Stimulated activated CD4-positive, alpha-beta T cell treated with anti-CD3 and anti-CD28 coated beads, TNF-alpha, amount 100 ng/mL, for 24 hours (primary cell): ENCODE measurements at regions not wholly inside any gene's neighbourhood (a gene's known extent, or its start where the extent isn't known, plus 50 kb on each side); places are given as distances from the start of the nearest gene placed in this dataset.
"Not testable (repeated sequence)": the region's sequence is repeated elsewhere in the genome, so short reads cannot be mapped to it uniquely, and the experiment has no call there.

Experiments
- DNase-seq, 3 experiments: peaks; one replicate each; pipeline ENCODE4 v3.0.0-alpha.2; 2020; ENCODE audit warnings: low read depth in 3 of 3

- no peak for DNase-seq
Measured at GRCh38 chr10:42883993-42884983, 101.7 kb downstream of the BMS1 start.

GRCh38 chr10:42885491-42886270 lies 103.1 kb downstream of the BMS1 start:
- DNase-seq = no peak

- no peak for DNase-seq
Measured at GRCh38 chr10:42887734-42888503, 105.3 kb downstream of the BMS1 start.

- no peak for DNase-seq
Measured at GRCh38 chr10:42888504-42889095, 106.0 kb downstream of the BMS1 start.

- no peak for DNase-seq
Measured at GRCh38 chr10:42896735-42897134, 114.1 kb downstream of the BMS1 start.

DNA sequence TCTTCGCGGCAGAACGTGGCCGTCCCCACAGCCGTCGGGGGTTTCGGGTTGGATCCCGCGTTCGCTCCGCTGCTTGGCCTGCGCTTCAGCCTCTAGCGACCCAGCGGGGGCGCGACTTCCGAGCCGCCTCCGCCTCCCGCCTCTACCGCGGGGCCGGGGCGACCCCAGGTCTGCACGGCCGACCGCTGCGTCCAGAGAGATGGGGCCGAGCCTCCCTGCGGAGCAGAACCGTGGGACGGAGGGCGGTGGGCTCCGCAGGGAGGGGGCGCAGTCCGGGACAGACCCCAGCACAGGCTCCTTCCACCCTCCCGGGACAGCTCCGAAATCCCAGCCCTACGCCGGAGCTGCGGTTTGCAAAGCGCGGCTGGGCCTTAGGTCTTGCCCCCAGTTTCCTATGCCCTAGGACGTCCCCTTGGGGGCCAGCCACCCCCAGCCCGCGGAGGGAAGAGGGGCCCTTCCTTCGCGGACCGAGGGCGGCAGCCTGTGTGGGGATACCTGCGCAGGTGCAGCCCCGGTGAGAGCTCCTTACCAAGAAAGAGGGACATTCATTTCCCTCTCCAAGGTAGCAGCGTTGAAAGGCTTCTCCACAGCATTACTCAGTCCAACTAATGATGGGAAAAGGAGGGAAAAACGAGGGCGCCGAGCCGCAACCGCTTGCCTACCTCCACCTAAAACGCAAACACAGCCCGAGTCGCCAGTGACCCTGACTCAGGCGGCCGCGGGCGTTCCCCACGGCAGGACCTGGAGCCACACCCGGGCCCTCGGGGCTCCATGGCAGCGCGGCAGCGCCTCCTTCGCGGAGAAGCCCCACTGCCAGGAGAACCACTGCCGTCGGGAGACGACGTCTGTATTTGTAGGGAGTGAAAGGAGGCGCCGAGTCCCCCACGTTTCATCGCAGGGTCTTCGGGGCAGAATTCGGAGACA lies 115.7 kb downstream of the BMS1 start:
- DNase-seq = no peak

GRCh38 chr10:42899036-42899435 lies 116.4 kb downstream of the BMS1 start:
- DNase-seq = no peak

DNA sequence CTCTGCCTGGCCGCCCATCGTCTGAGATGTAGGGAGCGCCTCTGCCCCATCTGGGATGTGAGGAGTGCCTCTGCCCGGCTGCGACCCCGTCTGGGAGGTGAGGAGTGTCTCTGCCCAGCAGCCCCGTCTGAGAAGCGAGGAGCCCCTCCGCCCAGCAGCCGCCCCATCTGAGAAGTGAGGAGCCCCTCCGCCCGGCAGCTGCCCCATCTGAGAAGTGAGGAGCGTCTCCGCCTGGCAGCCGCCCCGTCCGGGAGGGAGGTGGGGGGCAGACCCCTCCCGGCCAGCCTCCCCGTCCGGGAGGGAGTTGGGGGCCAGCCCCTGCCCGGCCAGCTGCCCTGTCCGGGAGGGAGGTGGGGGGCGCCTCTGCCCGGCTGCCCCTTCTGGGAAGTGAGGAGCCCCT lies 117.8 kb downstream of the BMS1 start:
- not testable (repeated sequence) for DNase-seq

GRCh38 chr10:42911359-42911758 lies 128.8 kb downstream of the BMS1 start:
- no peak for DNase-seq

DNA sequence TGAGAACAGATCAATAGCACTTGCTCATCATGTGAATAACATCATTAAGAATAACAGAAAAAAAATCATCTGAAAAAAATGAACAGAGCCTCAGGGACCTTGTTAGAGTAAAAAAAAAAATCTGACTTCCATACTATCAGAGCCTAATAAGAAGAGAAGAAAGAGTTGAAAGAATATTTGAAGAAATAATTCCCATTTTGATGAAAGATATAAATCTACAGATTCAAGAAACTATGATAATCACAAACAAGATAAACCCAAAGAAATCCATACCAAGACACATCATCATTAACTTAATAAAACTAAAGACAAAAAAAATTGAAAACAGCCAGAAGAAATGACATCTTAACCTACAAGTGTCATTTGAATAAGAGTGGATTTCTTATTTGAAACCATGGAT lies 134.4 kb downstream of the BMS1 start:
- DNase-seq = no peak

GRCh38 chr10:42917821-42918220 lies 135.2 kb downstream of the BMS1 start:
- no peak for DNase-seq

DNA sequence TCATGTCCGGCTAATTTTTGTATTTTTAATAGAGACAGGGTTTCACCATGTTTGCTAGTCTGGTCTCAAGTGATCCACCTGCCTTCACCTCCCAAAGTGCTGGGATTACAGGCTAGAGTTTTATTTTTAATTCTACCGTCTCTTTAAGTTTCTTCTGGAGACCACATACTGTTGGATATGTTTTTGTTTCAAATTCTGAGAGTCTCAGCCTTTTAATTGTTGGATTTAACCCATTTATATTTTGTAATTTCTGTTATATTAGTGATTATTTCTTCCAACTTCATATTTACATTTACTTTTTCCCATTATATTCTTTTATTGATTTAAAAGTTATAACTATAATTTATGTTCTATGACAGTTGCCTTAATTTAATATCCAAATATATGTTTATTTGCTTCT lies 139.4 kb downstream of the BMS1 start:
- no peak for DNase-seq

DNA sequence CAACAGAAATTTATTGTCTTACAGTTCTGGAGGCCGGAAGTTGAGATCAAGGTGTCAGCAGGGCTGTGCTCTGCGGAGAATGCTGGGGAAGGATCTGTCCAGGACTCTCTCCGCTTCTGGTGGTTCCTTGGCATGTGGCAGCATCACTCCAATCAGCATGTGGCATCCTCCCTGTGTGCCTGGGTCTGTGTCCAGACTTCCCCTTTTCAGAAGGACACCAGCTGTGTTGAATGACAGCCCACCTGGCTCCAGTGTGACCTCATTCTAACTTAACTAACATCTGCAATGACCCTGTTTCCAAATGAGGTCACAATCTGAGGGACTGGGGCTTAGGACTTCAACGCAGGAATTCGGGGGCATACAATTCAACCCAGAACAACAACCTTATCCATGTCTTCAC lies 141.9 kb downstream of the BMS1 start:
- DNase-seq = no peak

- no peak for DNase-seq
Measured at GRCh38 chr10:42926843-42927242, 144.2 kb downstream of the BMS1 start.

DNA sequence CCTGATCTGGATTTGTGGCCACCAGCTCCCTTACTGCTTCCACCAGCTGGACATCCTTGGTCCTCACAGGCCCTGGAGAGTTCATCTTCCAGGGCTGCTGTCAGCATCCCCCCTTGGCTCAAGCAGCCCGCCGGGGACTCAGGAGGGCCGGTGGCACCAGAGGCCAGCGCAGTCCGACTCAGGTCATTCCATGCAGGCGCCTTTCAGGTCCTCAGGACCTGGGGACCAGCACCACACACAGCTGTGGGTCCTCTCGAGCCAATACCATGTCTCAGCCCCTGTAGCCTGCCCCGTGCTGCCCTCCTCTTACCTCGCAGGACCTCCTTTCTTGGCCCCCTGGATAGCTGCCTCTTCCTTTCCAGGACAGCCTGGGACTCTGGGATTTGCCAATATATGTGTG lies 145.5 kb downstream of the BMS1 start:
- no peak for DNase-seq

- DNase-seq = no peak
Measured at GRCh38 chr10:42929236-42929635, 146.6 kb downstream of the BMS1 start.

GRCh38 chr10:42929993-42930392 lies 146.9 kb upstream of the RET start:
- DNase-seq = no peak

GRCh38 chr10:42930516-42931192 lies 146.2 kb upstream of the RET start:
- DNase-seq = no peak

DNA sequence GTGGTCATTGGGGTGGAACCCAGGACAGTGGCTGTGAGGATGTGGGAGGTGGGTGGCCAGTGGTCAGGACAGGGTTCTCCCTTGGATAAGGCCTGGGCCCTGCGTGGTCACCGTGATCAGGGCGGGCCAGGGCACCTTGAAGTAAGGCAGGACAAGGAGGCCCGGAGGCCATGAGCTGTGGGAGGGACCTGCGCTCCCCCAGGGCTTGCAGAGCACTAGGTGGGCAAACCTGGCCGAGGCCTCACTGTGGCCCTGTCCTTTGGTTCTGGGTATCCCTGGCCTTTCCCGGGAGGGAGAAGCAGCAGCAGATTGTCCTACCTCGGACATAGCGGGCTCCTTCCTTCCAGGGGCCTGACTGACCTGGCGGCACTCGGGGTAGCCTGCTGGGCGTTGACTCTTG lies 144.8 kb upstream of the RET start:
- DNase-seq = no peak
